Epithelial cell of esophagus (primary cell): ENCODE measurements at regions not wholly inside any gene's neighbourhood (a gene's known extent, or its start where the extent isn't known, plus 50 kb on each side); places are given as distances from the start of the nearest gene placed in this dataset.
A peak's percentile ranks its signal among the peaks of the same experiment; 100 is the strongest.

Experiments
- DNase-seq: peaks from one replicate; pipeline ENCODE4 v3.0.0; 2010; ENCODE audit warnings: low read depth
- H3K4me3 ChIP-seq: 2 replicates; pipeline ENCODE4 v1.5.1; 2011; ENCODE audit warnings: mild to moderate bottlenecking, low read length, control low read depth
- TF ChIP-seq, protein P1 (sequence below): IDR thresholded peaks from 2 replicates; pipeline ENCODE4 v1.5.1; 2011; ENCODE audit warnings: low read depth, mild to moderate bottlenecking, low read length, control low read depth, inconsistent platforms; ENCODE audit not compliant: insufficient read depth; ENCODE audit errors: missing control alignments

DNA sequence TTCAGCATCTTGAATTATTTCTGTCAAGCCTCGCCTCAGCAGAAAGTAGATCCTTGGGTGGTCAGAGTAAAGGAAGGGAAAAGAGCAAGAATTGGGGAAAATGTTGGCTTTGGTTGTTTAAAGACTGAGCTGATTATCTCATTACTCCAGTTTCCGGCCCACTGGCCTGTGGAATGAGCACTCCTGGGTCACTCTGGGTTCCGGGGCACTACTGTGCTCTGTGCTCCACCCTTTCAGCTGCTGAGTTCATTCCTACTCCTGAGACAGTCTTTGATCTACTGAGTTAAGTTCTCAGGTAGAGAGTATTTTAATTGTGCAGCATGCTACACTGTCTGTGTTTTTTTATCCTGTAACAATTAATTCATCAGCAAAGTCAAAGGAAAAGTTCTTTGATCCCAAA, 427.7 kb downstream of the CDH2 start:
- no peak overlapping the region for H3K4me3 ChIP-seq
- no peak for DNase-seq
- TF ChIP-seq, protein P1, sequence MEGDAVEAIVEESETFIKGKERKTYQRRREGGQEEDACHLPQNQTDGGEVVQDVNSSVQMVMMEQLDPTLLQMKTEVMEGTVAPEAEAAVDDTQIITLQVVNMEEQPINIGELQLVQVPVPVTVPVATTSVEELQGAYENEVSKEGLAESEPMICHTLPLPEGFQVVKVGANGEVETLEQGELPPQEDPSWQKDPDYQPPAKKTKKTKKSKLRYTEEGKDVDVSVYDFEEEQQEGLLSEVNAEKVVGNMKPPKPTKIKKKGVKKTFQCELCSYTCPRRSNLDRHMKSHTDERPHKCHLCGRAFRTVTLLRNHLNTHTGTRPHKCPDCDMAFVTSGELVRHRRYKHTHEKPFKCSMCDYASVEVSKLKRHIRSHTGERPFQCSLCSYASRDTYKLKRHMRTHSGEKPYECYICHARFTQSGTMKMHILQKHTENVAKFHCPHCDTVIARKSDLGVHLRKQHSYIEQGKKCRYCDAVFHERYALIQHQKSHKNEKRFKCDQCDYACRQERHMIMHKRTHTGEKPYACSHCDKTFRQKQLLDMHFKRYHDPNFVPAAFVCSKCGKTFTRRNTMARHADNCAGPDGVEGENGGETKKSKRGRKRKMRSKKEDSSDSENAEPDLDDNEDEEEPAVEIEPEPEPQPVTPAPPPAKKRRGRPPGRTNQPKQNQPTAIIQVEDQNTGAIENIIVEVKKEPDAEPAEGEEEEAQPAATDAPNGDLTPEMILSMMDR, result no peak

DNA sequence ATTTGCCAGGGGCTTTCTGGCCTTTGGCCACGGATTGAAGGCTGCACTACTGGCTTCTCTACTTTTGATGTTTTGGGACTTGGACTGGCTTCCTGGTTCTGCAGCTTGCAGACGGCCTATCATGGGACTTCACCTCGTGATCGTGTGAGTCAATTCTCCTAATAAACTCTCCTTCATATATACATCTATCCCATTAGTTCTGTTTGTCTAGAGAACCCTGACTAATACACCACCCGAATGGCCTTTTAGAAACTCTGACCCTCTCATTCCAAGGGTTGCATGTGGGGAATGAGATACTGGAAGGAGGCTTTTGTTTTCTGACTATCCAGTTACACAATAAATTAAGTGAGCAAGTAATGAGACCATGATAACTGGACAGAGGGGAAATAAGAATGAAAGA, 430.7 kb downstream of the CDH2 start:
- TF ChIP-seq, protein P1, result no peak
- H3K4me3 ChIP-seq, result no peak overlapping the region
- no peak for DNase-seq

DNA sequence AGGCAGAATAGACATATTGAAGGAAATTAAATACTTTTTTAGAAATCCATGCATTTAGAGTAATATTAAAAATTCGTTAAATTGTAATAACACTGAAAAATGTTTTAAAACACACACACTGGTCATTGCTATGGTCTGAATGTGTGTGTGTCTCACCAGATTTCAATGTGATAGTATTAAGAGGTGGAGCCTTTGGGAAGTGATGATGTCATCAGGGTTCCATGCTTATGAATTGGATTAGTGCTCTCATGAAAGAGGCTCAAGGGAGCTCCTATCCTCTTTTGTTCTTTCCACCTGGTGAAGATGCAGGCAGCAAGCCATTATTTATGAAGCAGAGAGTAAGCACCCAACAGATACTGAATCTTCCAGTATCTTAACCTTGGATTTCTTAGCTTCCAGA, 441.8 kb downstream of the CDH2 start:
- DNase-seq, result peak; percentile 14
- TF ChIP-seq, protein P1, result no peak
- H3K4me3 ChIP-seq, result no peak overlapping the region

DNA sequence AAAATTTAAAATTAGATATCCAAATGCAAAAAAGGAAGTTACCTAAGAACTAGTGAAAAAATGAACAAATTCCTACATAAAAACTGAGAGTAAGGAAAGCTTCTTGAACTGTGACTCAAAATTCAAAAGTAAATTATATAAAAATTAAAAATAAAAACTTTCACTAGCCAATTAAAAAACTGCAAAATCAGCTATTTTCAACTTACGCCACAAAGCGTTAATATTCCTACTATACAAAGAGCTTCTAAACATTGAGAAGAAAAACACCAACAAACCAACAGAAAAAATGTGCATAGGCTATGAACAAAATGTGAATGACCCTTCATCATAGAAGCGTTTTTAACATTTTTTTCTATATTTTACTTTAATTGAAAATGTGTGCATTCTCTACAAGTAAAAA, 445.7 kb downstream of the CDH2 start:
- no peak for DNase-seq
- no peak overlapping the region for H3K4me3 ChIP-seq
- TF ChIP-seq, protein P1, result no peak

DNA sequence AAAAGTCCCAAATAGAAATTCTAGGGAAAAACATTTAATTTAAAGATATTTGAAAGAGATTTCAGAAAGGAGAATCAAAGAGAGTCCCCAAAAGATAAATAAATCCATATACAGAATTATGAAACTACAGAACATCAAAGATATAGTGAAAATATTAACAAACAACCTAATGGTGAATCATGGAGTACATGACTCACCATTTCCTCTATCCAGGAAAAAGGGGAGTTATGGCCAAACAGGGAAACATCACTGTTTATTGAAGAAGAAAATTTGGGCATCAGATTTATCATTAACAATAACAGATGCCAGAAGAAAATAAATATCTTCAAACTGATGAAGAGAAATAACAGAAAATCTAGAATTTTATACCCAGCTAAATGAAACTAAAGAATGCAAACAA, 448.3 kb downstream of the CDH2 start:
- no peak overlapping the region for H3K4me3 ChIP-seq
- DNase-seq, result peak; percentile 55
- TF ChIP-seq, protein P1, result no peak

DNA sequence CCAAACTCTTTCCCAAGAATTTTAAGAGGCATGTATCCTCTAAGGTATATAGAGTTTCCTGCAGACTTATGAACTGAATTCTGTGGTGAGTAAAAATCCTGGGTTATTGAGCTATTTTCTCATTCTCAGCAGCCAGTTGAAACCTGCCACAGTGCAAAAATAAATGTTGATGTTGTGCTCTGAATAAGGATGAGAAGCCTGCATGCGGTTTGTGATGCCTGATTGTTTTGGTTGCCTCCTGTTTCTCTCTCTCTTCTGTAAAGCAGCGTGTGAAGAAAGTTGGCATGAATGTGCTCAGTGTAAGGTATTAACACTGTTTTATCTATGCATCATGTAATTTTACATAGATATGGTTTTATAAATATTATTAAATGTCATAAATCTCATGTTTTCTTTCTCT, 452.6 kb downstream of the CDH2 start:
- no peak for DNase-seq
- no peak overlapping the region for H3K4me3 ChIP-seq
- TF ChIP-seq, protein P1, result no peak

DNA sequence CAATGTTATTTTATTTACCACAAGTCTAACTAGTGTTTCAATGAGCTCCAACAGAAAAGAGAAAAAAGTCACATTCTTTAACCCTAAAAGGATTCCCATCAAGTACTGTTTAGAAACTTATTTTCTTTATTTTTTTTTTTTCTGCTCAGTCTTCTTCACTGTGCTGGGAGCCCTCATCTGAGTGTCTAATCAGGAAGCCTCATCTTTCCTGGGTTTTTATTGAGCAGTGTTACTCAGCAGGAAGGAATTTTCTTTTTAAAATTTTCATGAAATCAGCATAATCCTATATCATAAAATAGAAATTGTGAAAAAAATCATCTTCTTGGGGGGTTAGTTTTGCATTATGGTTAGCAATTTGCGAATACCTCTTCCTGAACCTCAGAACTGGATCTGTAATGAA, 453.8 kb downstream of the CDH2 start:
- DNase-seq, result no peak
- no peak overlapping the region for H3K4me3 ChIP-seq
- TF ChIP-seq, protein P1, result no peak
